WERI-Rb-1 (cell line): ENCODE measurements at regions not wholly inside any gene's neighbourhood (a gene's known extent, or its start where the extent isn't known, plus 50 kb on each side); places are given as distances from the start of the nearest gene placed in this dataset.

Source experiments
- DNase-seq: peaks from one replicate; pipeline ENCODE4 v3.0.0-alpha.2; 2020
- H3K27ac ChIP-seq: fragments of 250-450 bp; sonication (Bioruptor Pico); 2 replicates; pipeline ENCODE4 v1.5.1; 2020; ENCODE audit warnings: mild to moderate bottlenecking, moderate library complexity
- H3K27me3 ChIP-seq: fragments of 250-450 bp; sonication (Bioruptor Pico); 2 replicates; pipeline ENCODE4 v1.5.1; 2021; ENCODE audit warnings: mild to moderate bottlenecking, low read depth, moderate library complexity; ENCODE audit not compliant: insufficient read depth, severe bottlenecking
- H3K36me3 ChIP-seq: fragments of 250-450 bp; sonication (Bioruptor Pico); 2 replicates; pipeline ENCODE4 v1.5.1; 2020; ENCODE audit warnings: mild to moderate bottlenecking, moderate library complexity
- H3K4me3 ChIP-seq: 2 replicates; pipeline ENCODE4 v1.5.1; 2011; ENCODE audit warnings: low read depth, mild to moderate bottlenecking, control low read depth, low read length
- H3K9me3 ChIP-seq: fragments of 250-450 bp; sonication (Bioruptor Pico); 2 replicates; pipeline ENCODE4 v1.5.1; 2021; ENCODE audit warnings: mild to moderate bottlenecking, moderate library complexity; ENCODE audit not compliant: severe bottlenecking
- CTCF ChIP-seq: IDR thresholded peaks from 2 replicates; pipeline ENCODE4 v1.5.1; 2011; ENCODE audit warnings: low read depth, mild to moderate bottlenecking, control low read depth, inconsistent platforms, low read length

GRCh38 chr16:76199681-76200220 lies 77.5 kb upstream of the CNTNAP4 start:
- no peaks in the 10 kb centered on the region for H3K27me3 ChIP-seq

GRCh38 chr16:76201385-76201784 lies 75.8 kb upstream of the CNTNAP4 start:
- TF ChIP-seq CTCF, result no peak
- DNase-seq, result no peak
- no peak overlapping the region for H3K27ac ChIP-seq
- no peaks in the 10 kb centered on the region for H3K27me3 ChIP-seq
- H3K4me3 ChIP-seq, result no peak overlapping the region
- no peaks in the 10 kb centered on the region for H3K9me3 ChIP-seq
- no peaks in the 10 kb centered on the region for H3K36me3 ChIP-seq

More at GRCh38 chr16:76199681-76200220, 77.5 kb upstream of the CNTNAP4 start:
- DNase-seq, result no peak
- Histone ChIP-seq H3K36me3 (no peaks in the 10 kb centered on the region), H3K4me3 (no peak overlapping the region), H3K9me3 (no peaks in the 10 kb centered on the region), H3K27ac (no peak overlapping the region)
- TF ChIP-seq CTCF, result no peak

GRCh38 chr16:76204249-76204648 lies 73.0 kb upstream of the CNTNAP4 start:
- H3K27me3 ChIP-seq, result no peaks in the 10 kb centered on the region
- TF ChIP-seq CTCF, result no peak
- no peaks in the 10 kb centered on the region for H3K36me3 ChIP-seq
- no peak overlapping the region for H3K27ac ChIP-seq
- H3K4me3 ChIP-seq, result no peak overlapping the region
- no peaks in the 10 kb centered on the region for H3K9me3 ChIP-seq
- DNase-seq, result no peak

GRCh38 chr16:76207270-76207669 lies 69.9 kb upstream of the CNTNAP4 start:
- DNase-seq, result no peak
- Histone ChIP-seq H3K27ac (no peak overlapping the region), H3K4me3 (no peak overlapping the region), H3K27me3 (peaks cover 5% of the 10 kb centered on the region), H3K36me3 (no peaks in the 10 kb centered on the region), H3K9me3 (no peaks in the 10 kb centered on the region)
- no peak for TF ChIP-seq CTCF

- H3K27ac ChIP-seq, result no peak overlapping the region
- no peak for TF ChIP-seq CTCF
- no peak for DNase-seq
- no peak overlapping the region for H3K4me3 ChIP-seq
- H3K36me3 ChIP-seq, result no peaks in the 10 kb centered on the region
- H3K9me3 ChIP-seq, result no peaks in the 10 kb centered on the region
- peaks cover 5% of the 10 kb centered on the region for H3K27me3 ChIP-seq
Measured at GRCh38 chr16:76210157-76210556, 67.0 kb upstream of the CNTNAP4 start.

- DNase-seq, result no peak
- H3K36me3 ChIP-seq, result no peaks in the 10 kb centered on the region
- H3K27me3 ChIP-seq, result peaks cover 5% of the 10 kb centered on the region
- no peak for TF ChIP-seq CTCF
- no peak overlapping the region for H3K27ac ChIP-seq
- H3K9me3 ChIP-seq, result no peaks in the 10 kb centered on the region
- H3K4me3 ChIP-seq, result no peak overlapping the region
Measured at GRCh38 chr16:76213860-76214259, 63.3 kb upstream of the CNTNAP4 start.
